ENCODE measurements at regions not wholly inside any gene's neighbourhood (a gene's known extent, or its start where the extent isn't known, plus 50 kb on each side); places are given as distances from the start of the nearest gene placed in this dataset.

GRCh38 chr6:45742591-45742990, 273.1 kb downstream of the CLIC5 start:
- no peak for TF ChIP-seq CTCF (conservative IDR thresholded peaks at IDR 0.05; ENCODE audit: low read depth, low read length)
- H3K4me3 ChIP-seq (ENCODE audit: low read length) = no peak overlapping the region
- DNase-seq (ENCODE audit: low read depth) = no peak

DNA sequence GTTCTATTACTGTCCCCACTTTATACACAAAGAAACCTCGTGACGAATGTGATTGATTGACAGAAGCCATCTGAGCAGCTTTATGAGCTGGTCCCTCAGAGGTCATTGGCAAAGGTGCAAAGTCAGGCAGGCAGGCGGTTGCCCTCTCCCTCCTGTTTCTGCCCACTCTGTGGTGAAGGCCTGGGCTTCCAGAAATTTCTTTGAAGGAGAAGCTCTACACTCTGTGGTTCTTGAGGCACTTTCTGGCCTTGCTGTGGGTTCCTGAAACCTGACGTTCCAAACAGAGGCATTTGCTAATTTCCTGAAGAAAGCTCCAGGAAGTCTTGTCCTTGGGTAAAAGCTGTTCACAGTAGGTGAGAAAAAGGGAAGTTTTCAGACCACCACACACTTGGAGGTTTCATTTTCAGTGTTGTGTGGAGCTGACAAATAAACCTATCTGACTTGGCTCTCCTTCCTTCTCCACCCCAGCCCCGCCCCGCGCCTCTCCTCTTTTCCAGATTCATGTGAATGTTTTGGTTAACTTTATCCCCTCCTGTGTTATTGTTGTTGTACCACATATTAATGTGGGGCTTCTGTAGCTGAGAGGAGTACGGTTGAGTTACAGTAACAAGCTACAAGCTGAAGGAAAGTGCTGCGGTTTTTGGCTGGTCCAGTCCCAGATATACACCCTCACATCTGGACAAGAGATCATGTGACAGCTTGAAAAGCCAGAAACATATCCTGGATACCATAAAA, 274.1 kb downstream of the CLIC5 start:
- no peak for TF ChIP-seq CTCF (conservative IDR thresholded peaks at IDR 0.05; ENCODE audit: low read depth, low read length)
- no peak for DNase-seq (ENCODE audit: low read depth)
- H3K4me3 ChIP-seq (ENCODE audit: low read length) = no peak overlapping the region

- no peak overlapping the region for H3K4me3 ChIP-seq (ENCODE audit: low read length)
- no peak for DNase-seq (ENCODE audit: low read depth)
- TF ChIP-seq CTCF (conservative IDR thresholded peaks at IDR 0.05; ENCODE audit: low read depth, low read length) = no peak
Measured at GRCh38 chr6:45739058-45739457, 276.6 kb downstream of the CLIC5 start.

DNA sequence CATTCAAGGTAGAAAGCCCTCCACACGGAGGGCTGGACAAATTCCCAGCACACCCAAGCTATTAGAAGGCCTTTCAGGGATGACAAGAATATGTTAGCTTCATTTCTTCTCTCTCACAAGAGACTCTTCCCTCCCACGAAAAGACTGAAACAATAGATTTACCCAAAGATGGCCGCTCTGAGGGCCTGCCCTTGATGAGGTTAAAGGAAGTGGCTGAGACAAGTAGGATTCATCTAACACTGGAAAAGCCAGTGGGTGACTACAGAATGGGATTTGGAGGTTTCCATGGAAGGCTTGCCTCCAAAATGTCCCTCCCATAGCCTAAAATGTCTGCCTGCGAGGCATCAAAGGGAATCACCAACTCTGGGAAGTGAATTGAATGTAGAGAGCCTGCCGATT, 277.6 kb downstream of the CLIC5 start:
- no peak for TF ChIP-seq CTCF (conservative IDR thresholded peaks at IDR 0.05; ENCODE audit: low read depth, low read length)
- no peak for DNase-seq (ENCODE audit: low read depth)
- H3K4me3 ChIP-seq (ENCODE audit: low read length) = no peak overlapping the region

DNA sequence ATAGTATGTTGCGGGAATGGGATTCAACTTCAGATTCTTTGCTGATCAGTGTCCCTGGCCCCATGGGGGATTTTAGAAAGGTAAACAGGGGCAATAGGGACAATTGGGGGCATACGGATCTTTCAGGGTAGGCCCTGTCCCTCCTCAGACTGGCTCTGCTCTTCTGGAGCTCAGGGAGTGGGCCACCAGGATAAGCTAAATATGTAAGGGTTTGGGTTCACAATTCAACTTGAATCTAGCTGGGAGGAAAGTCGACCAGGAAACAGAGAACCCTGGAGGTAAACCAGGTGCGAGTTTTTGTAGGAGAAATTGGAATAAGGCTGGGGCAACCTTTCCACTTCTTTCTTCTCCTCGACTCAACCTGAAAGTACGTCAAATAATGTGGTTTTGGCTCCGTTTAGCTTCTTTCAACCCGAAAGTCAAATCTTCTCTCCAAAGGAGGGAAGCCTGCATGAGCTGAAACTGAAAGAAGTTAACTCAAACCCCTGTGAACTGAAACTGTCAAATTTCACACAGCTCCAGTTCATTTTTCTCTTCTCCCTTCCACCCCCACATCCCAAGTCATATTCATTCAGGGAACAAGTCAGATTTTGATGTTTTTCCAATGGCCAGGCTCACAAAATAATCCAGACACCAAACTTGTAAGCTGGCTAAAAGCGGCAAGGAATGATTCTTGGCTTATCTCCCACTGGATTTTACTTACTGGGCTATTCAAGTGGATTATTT, 278.2 kb downstream of the CLIC5 start:
- DNase-seq (ENCODE audit: low read depth) = no peak
- TF ChIP-seq CTCF (conservative IDR thresholded peaks at IDR 0.05; ENCODE audit: low read depth, low read length) = no peak
- H3K4me3 ChIP-seq (ENCODE audit: low read length) = no peak overlapping the region

DNA sequence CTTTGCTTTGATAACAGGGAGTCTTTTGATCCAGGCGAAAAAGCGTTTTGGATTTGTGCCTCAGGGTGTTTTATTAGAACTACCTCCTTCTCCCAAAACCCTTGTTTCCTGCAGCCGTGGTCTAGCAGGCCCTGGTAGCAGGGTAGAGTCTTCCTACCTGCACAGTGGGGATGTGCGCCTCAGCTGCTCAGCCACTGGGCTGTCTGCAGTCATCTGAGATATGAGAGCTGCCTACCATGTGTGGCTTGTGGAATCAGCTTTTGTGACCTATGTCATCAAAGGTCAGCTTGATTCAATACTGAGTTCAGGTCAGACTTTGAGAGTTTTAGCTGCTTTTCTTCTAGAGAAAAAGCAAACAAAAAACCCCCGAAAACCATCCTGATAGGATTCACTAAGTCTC, 279.5 kb downstream of the CLIC5 start:
- DNase-seq (ENCODE audit: low read depth) = no peak
- no peak for TF ChIP-seq CTCF (conservative IDR thresholded peaks at IDR 0.05; ENCODE audit: low read depth, low read length)
- H3K4me3 ChIP-seq (ENCODE audit: low read length) = no peak overlapping the region

- no peak for DNase-seq (ENCODE audit: low read depth)
- H3K4me3 ChIP-seq (ENCODE audit: low read length) = no peak overlapping the region
Measured at GRCh38 chr6:45732731-45733130, 282.9 kb downstream of the CLIC5 start.

More at GRCh38 chr6:45732731-45733130, 282.9 kb downstream of the CLIC5 start:
- no peak for TF ChIP-seq CTCF (conservative IDR thresholded peaks at IDR 0.05; ENCODE audit: low read depth, low read length)
